HG03103 (cell line): ENCODE measurements at regions not wholly inside any gene's neighbourhood (a gene's known extent, or its start where the extent isn't known, plus 50 kb on each side); places are given as distances from the start of the nearest gene placed in this dataset.
"Not testable (repeated sequence)": the region's sequence is repeated elsewhere in the genome, so short reads cannot be mapped to it uniquely, and the experiment has no call there.

ENCODE experiments used
- ATAC-seq: cut with Tn5 transposase; IDR thresholded peaks from one replicate; pipeline ENCODE4 v1.9.1; 2021; ENCODE audit warnings: low read depth; ENCODE audit not compliant: unreplicated experiment

- ATAC-seq = no peak
Observed at GRCh38 chr1:94305704-94306103, 68.3 kb upstream of the ARHGAP29 start.

- ATAC-seq = no peak
Observed at GRCh38 chr1:94304553-94304952, 67.2 kb upstream of the ARHGAP29 start.

DNA sequence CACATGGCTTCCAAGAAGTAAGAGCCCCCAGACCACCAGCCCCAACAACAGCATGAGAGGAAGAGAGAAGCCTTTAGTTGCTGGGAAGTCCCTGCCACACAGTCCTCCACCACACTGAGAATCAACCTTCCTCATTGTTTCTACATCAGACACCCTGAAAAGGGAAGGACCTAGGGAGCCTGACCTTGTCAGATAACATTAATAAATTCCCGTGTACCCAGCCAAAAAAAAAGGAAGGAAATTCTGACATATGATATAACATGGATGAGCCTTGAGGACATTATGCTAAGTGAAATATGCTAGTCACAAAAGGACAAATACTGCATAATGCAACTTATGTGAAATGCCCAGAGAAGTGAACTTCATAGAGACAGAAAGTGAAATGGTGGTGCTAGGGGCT, 65.6 kb upstream of the ARHGAP29 start:
- no peak for ATAC-seq

DNA sequence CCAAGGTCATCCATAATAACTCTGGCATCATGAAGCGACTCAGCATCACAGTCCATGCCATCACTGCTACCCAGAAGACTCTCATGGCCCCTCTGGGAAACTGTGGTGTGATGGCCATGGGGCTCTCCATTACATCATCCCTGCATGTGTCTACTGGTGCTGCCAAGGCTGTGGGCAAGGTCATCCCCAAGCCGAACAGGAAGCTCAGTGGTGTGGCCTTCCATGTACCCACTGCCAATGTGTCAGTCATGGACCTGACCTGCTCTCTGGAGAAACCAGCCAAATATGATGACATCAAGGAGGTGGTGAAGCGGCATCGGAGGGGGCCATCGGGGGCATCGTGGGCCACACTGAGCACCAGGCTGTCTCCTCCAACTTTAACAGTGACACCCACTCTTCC, 65.1 kb upstream of the ARHGAP29 start:
- ATAC-seq = no peak

- no peak for ATAC-seq
Observed at GRCh38 chr1:94301186-94301585, 63.8 kb upstream of the ARHGAP29 start.

GRCh38 chr1:94300731-94301130, 63.3 kb upstream of the ARHGAP29 start:
- no peak for ATAC-seq

GRCh38 chr1:94299627-94300553, 62.5 kb upstream of the ARHGAP29 start:
- ATAC-seq = no peak

DNA sequence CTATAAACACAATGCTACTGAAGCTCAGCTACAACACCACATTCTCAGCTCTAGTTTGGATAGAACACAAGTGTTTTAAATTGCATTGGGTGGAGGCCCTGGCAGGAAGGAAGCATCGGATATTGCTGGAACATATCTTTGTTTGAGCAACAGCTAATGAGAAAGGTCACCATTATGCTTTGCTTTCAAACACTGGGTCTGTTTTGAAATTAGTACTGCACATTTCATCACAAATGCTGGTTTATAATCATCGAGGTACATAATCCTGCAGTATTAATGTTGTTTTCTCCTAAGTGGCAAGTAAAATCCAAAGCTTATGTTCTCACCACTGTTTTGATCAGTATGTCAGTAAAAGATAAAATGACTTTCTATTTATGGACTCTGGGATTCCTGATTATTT, 61.5 kb upstream of the ARHGAP29 start:
- ATAC-seq = no peak

- no peak for ATAC-seq
Observed at GRCh38 chr1:94296018-94296417, 58.6 kb upstream of the ARHGAP29 start.

DNA sequence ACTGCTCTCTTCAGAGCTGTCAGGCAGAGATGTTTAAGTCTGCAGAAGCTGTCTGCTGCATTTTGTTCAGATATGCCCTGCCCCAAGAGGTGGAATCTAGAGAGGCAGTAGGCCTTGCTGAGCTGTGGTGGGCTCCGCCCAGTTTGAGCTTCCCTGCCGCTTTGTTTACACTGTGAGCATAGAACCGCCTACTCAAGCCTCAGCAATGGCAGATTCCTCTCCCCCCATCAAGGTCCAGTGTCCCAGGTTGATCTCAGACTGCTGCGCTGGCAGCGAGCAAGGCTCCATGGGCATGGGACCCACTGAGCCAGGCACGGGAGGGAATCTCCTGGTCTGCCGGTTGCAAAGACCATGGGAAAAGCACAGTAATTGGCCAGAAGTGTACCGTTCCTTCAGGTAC, 55.6 kb upstream of the ARHGAP29 start:
- ATAC-seq = not testable (repeated sequence)

DNA sequence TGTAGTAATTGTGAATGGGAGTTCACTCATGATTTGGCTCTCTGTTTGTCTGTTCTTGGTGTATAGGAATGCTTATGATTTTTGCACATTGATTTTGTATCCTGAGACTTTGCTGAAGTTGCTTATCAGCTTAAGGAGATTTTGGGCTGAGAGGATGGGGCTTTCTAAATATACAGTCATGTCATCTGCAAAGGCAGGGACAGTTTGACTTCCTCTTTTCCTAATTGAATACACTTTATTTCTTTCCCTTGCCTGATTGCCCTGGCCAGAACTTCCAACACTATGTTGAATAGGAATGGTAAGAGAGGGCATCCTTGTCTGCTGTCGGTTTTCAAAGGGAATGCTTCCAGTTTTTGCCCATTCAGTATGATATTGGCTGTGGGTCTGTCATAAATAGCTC, 51.9 kb upstream of the ARHGAP29 start:
- not testable (repeated sequence) for ATAC-seq
